ENCODE measurements at regions not wholly inside any gene's neighbourhood (a gene's known extent, or its start where the extent isn't known, plus 50 kb on each side); places are given as distances from the start of the nearest gene placed in this dataset.
A peak's percentile ranks its signal among the peaks of the same experiment; 100 is the strongest.

DNA sequence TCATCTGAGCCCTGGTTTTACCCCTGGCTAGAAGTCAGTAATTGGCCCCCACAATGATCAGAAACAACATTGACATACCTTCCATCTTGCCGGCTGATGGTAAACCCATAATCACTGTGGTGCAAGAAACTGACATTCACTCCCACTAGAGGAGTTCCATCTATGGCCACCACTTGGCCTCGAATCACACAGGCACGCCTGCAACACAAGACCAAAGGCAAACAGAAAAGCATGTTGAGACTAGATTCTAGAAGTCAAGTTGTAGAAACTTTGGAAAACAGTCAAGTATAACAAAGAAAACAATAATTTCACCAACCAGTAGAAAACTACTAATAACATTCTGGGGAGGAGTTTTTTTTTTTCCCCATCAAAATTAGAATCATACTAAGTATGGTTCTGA lies 183.4 kb downstream of the SH2D1A start:
- DNase-seq: no peak

DNA sequence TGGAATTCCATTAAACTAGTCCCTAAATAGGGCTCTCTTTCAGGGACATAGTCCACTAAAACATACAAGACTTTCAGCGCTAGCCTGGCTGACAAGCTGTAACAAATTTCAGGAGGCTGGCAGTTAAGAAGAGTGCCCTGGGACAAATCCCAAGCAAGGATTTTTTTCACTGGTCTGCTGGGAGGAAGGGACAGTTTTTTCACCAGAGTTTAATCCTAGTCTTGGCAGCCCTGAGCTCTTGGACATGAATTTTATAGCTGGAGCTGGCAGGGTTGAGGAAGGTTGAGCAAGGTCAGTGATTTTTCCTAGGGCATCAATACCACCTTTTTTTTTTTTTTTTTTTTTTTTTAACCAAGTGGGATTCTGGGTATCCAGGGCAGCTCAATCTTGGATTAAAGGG lies 184.4 kb downstream of the SH2D1A start:
- DNase-seq: no peak

DNA sequence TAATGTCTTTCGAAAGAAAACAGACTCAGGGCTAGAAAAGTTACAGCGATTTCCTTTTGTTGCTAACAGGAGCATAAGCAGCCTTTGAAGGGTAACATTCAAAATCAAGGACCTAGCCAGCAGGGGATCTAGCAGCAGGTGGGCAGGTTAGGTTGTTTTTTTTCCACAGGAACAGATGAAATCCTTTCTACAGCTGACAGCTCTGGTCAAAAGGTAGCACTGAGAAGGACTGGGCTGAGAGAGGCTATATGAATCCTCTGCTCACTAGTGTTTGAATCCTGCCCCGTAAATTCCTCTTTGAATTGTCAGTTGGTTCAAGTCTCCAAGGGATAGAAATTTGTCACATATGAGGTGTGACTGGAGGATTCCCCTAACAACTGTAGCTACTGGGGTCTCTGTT lies 188.2 kb downstream of the SH2D1A start:
- no peak for DNase-seq

DNA sequence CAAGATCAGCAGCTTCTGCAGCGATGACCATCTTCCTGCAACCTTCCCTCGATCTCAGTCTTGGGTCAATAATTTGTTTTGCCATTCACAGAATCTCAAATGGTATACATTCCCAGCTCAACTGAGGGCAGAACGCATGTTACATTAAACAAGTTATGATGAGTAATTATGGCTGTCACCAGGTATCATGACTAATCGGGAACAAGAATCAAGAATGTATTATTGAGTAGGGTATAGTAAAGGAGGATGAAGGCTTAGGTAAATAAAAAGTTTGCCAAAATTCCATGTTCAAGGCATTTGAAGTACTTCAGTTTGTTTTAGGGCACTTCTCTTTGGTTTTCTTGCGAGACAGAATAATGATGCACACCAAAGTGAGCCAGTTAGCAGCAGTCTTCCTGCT lies 194.1 kb downstream of the SH2D1A start:
- peak; percentile 32 for DNase-seq

DNA sequence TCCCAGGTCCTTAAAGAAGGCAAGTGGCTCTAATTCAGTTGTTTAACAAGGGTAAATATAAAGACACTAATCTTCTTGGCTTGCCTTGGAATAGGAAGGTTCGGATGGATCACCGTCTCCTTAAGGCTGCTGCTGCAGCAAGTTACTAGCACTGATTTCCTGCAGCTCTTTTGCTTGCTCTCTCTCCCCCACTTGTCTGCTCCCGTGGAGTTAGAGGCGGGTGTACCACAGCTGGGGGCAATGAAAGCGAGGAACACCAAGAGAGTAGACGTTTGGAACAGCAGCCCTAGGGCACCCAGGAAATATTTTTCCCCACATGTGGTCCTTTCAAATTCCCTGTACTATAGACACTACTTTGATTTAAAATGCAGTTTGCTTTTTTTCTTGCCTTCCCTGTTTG lies 202.2 kb downstream of the SH2D1A start:
- DNase-seq: peak; percentile 56

DNA sequence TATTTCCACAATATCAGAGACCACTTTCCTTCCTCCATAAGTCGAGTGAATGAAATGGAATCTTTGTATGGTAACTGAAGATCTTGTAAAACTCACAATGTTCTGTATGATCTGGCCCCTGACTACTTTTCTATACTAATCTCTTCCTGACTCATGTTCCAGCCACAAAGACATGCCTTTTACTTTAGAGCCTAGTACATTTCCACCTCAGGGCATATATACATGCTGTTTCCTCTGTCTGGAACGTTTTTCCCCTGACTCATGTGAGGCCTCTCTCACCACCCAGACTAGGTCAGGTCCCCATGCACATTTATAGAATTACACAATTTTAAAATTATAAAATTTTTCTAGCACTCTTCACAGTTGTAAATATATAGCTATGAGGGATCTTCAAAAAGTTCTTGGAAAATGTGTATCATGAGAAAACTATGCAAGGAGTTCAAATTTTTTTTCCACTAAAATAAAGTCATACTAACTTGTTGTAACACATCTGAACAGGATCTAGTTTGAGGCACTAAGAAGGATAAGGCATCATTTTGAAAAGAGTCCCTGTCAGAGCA lies 208.8 kb downstream of the SH2D1A start:
- peak; percentile 95 for DNase-seq

DNA sequence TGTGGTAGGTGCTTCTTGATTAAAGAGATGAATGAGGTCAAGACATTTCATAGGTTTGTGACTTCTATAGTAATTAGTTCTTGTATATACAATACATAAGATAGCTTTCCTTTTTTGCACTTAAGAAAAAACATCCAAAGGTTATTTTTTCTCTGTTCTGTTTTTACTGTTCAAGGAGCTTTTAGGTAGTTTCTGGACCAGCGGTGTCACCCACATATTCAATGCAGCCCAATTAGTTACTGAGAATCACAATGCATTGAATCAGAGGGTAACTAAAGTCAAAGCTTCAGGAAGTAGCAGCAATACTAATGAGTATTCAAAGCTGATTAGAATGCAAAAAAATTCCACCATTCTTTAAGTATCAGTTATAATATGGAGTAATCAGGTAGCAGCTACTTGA lies 211.6 kb downstream of the SH2D1A start:
- DNase-seq: no peak

DNA sequence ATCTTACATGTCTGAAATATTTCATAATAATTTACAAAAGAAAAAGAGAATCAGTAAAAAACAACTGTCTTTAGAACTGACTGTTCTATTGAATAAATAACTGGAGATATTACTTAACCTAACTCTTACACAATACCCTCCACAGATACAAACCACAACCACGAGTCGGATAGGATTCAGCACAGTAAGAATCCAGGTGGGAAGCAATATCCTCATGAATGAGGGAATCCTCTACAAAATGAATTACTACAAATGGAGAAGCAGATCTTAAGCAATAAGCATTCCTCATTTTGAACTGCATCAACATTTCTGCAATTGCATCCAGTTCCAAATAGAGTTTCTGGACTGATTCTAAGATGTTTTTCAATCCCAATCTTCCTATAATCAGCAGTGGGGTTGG lies 227.1 kb downstream of the SH2D1A start:
- DNase-seq: no peak

DNA sequence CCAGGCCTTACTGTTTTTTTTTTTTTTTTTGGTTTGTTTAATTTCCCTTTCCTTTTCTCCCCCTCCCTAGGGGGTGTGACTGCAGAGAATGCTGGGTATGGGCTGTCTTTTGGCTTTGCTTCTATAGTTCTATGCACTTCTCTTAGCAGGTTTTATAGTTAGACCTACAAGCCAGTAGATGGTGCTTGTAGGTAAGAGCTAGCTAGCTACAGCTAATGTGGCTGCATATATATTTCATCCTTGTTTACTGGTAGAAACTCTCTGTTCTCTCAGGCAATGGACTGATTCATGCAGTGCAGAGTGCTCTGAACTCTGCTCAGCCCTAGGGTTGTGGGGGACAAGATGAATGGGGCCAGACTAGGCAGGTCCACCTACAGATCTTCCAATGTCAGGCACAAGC lies 246.4 kb downstream of the SH2D1A start:
- DNase-seq: no peak

DNA sequence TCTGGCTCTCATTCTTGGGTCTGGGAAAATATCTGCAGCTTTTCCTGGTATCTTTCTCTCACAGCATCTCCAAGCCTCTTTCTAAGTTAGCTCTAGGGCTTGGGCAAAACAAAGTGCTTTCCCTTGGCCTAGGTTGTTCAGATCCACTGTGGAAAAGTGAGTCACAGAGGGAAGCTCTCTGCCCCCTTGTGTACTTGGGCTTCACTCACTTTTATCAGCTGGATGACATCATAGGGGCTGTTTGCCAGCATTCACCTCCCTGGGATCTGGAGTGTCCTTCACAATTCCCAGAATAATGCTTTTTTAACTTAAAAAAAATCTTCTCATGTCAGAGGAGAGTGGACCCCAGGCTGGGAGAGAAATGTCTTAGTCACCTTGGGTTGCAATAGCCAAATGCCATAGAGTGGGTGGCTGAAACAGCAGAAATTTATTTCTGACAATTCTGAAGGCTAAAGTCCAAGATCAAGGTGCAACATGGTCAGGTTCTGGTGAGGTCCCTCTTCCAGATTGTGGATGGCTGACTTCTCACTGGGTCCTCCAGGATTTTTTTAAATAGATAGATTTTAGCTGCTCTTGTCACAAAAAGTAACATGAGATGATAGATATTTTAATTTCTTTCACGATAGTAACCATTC lies 247.8 kb downstream of the SH2D1A start:
- peak; percentile 47 for DNase-seq

DNA sequence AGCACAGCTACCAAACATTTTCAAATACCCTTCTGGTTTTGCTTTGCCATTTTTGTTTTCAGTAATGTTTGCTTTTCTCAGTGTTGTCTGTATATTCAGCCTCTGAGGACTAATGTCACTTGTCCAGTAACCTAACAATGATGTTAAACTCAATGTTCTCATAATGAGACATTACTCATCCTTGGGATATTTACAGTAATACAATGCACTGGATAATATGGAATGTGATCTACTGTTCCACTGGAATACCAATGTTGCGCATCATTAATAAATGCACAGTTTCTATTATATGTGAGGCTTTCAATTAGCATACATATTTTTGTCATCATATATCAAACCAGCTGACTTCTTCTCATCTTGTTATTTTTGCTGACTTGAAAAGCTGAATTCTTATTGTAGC lies 259.1 kb downstream of the SH2D1A start:
- peak; percentile 68 for DNase-seq

DNA sequence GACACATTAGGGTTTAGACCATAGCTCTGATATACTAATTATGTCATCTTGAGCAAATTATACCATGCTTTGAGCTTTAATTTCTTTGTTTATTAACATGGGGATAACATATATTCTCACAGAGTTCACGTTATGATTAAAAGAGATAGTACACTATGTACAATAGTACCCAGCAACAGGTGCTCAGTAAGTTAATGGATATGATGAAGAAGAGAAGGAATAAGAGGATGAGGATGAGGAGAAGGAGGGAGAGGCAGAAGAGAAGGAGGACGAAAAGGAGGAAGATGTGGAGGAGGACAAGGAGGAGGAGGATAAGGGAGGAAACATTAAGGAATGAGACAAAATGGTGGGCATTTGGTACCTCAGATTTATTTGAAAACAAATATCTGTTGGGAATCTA lies 260.4 kb downstream of the SH2D1A start:
- no peak for DNase-seq

DNA sequence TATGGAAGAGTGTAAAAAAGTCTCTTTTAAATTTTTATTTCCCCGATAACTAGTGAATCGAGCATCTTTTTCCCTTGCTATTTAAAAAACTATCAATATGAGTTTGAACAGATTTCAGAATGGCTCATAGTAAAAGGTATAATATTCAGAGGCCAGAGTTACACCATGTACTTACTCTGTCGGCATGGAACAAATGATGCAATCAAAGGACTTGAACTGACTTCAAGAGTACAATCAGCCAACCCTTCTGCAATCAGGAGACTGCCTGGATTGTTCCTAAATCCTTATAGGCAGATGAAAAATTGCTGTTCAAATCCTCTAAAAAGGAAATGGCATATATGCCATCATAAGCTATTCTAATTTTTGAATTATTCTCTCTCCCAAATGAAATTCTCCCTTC lies 273.3 kb downstream of the SH2D1A start:
- DNase-seq: no peak

DNA sequence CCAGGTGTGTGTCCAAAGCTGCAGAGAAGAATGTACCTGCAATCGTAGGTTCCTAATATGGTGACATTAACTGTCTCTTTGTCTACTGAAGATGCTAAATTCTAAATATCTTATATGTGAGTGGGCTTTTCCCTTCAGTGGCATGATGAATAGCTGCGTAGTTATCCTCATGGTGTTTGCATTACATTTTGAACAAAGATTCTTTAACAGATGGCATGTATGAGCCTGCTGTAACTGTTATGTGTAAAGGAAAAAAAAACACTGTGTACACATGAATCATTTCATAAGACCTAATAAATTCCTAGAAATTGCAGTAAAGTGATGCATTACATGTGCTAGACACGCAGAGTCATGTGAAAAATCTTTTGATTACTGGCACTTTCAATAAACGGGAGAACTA lies 288.0 kb downstream of the SH2D1A start:
- DNase-seq: no peak

DNA sequence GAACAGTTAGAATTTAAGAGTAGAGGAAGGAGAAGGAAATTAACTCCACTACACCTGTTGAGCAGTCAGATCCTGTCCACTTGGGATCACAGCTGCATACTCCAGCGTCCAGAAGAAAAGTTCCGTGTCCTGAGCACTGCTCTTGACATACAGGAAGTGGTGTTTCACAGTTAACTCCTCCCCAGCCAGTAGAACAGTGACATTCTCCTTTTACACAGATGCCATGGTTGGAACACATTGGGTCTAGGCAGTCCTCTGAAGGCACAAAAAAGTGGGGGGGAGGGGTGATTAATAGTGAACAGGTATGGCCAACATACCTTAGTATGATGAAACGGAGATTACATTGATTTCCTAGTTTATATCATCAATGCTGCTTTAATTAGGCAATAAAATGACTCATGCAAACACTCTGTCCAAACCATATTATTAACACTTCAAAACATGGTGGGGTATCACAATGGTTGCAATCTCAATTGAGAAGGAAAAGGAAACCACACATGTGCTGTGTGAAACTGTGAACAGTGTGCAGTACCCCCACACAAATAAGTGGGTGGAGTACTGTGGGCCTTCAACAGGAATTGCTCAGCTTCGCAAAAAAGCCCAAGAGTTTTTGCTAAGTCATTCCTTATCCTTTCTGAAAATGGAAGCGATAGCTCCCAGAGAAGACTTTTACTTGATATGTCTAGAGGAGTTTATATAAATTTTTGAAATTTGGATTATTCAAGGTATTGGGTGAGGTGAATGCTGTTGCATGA lies 295.6 kb downstream of the SH2D1A start:
- no peak for DNase-seq

DNA sequence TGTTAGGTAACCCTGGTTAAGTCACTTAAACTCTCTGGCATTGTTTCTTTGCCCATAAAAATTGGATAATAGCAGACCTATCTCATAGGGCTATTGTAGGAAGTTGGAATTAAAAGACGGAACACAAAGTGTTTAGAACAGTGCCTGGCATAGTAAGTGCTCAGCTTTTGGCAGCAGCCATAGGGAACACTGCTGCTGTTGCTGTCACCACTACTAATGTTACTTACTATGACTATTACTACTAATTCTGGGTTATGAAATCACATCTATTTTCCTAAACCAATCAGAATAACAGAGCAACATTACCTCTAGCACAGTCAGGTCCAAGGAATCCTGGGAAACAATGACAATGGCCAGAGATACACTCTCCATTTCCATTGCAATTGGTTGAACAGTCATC lies 300.0 kb downstream of the SH2D1A start:
- no peak for DNase-seq

DNA sequence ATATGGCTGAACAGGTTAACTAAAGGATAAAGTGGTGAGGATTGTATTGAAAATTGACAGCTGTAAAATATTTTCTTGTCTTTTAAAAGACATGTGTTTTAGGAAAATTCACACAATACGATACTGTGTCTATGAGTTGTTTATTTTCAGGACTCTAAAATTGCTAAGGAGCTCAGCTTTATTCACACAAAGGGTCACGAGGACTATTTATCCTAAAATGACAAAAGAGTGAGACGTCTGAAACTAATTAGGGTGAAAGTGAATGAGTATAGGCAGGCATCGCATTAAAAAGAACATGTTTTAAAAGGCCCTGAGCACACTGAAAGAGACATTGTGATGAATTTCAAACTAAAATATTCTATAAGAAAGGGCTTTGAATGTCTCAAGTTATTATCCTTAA lies 304.7 kb downstream of the SH2D1A start:
- DNase-seq: no peak

DNA sequence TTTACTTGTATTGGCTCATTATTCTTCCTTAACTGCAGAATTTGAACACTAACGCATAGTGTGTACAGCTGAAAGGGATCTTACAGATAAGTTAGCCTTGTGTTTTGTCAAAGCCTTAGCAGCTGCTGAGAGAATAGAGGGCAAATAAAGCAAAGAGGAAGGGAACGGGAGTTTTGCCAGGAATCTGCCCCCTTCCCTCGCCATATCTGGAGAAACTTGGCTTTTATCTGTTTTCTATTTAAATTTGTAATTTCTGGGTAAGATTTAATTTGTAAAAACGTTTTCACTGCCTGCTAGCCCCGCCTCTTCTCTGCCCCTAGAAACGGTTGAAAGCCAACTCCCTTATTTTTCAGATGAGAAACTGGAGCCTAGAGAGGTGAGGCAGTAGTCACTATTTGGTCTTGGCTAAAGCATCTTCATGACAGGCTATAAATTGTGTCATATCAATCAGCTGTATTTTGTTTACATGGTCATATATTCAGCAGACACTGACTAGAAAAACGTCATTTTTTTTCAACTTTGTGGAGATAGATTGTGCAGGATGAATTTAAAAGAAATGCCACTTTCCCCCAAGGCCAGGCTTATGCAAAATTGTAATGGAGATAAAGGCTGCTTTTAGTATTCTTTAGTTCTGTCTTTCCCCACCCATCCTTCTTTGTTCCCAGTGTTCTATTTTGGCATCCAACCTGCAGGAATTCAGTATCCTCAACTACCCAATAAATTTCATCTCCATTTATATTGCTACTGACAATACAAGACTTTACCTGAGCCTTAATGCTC lies 319.4 kb downstream of the SH2D1A start:
- no peak for DNase-seq

DNA sequence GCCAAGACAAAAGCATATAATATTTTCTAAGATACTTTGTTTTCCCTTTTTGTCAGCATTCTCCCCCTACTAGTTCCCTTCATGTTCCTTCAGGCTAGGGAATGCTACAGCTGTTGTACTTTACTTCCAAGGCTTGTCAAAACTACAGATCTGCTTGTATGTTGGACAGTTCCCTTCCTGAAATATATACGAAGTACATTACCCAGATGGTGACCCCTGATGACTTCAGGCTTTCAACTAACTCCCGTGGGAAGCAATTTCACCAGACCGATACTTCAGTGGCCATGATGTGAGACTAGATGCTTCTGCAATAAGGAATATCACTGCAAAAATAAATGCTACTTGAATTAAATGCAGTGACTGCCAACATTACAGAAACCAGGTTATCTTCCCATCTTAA lies 332.8 kb downstream of the SH2D1A start:
- no peak for DNase-seq

DNA sequence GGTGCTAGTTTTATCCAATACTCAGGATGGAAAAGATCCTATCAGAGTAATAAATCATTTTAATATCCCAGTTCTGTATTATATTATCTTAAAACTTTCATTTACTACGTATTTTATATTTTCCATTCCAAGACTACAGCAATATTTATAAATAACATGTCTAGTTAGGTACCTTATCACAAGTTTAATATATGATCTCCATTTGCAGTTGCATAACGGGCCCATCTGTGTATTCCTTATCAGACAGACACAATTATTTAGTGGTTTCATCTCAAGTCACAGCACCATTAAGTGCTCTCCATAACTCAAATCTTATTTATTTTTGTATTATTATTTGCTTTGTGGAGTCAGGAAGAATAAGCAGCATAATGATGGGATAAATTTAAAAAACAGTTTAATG lies 333.9 kb downstream of the SH2D1A start:
- DNase-seq: no peak

DNA sequence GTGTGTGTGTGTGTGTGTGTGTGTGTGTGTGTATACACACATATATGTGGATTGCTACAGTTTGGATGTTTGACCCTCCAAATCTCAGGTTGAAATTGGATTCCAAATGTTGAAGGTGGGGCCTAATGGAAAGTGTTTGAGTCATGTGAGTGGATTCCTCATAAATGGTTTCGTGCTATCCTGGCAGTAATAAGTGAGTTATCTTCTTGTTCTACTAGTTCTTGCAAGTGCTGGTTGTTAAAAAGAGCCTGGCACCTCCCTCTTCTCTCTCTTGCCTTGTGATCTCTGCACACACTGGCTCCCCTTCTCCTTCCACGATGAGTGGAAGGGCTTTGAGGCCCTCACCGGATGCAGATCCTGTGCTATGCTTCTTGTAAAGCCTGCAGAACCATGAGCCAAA lies 344.1 kb downstream of the SH2D1A start:
- no peak for DNase-seq

DNA sequence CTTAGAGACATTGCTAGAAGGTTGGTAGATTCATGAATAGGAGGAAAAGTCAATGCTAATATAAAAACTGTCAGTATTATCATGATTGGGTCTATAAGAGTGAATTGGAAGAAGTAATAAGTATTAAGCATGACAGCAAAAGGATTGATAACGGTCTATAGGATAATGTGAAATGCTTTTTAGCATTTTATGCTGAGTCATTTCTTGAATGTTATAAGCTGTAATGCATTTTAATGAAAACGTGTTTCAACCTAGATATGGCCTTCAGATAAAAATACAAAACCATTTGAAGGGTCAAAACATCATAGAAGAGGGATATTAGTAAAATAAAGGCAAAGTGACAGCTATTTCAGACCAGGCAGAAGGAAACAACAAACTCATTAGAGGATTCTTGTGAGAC lies 353.5 kb downstream of the SH2D1A start:
- DNase-seq: no peak

DNA sequence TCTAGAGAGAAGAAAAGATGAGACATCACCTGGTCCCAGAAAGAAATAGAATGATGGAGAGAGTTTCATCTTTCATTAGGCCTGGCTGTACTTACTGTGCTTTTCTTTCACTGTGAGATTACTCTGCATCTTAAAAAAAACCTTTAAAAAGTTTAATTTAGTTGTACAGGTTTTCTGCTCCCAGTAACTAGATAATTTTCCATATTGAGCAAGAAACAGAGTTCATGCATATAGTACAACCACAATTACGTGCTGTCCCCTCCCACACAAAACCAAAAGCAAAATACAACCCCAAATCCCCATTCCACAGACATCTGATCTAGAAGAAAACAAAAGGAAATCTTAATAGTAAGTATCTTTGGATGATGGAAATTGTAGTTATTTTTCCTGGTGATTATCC lies 371.2 kb downstream of the SH2D1A start:
- DNase-seq: no peak

DNA sequence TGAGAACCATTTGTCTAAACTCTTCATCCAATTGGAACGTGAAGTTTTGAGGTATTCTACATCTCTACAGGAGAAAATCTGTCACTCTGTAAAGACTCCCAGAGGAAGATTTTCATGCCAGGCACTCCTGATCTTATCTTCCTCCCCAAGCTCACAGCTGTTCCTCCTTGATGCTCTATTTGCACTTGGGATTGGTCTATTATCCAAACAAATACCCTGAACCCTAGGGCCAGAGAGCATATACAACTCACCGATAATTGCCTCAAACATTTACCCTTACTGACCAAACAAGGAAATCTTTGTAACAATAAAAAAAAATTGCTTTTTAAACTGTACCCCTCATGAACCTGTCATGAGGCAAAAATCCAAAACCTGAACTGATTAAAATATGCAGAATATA lies 372.7 kb downstream of the SH2D1A start:
- DNase-seq: no peak
